Neural progenitor cell (in vitro differentiated cells): ENCODE measurements at regions not wholly inside any gene's neighbourhood (a gene's known extent, or its start where the extent isn't known, plus 50 kb on each side); places are given as distances from the start of the nearest gene placed in this dataset.

Source experiments
- CTCF ChIP-seq: fragments of 200-600 bp; sonication (generic); IDR thresholded peaks from 2 replicates; pipeline ENCODE4 v1.5.1; 2017; ENCODE audit warnings: antibody characterized with exemption, mild to moderate bottlenecking
- EZH2phosphoT487 ChIP-seq: fragments of 200-600 bp; sonication (generic); IDR thresholded peaks from 2 replicates; pipeline ENCODE4 v1.6.1; 2017; ENCODE audit warnings: antibody characterized with exemption

DNA sequence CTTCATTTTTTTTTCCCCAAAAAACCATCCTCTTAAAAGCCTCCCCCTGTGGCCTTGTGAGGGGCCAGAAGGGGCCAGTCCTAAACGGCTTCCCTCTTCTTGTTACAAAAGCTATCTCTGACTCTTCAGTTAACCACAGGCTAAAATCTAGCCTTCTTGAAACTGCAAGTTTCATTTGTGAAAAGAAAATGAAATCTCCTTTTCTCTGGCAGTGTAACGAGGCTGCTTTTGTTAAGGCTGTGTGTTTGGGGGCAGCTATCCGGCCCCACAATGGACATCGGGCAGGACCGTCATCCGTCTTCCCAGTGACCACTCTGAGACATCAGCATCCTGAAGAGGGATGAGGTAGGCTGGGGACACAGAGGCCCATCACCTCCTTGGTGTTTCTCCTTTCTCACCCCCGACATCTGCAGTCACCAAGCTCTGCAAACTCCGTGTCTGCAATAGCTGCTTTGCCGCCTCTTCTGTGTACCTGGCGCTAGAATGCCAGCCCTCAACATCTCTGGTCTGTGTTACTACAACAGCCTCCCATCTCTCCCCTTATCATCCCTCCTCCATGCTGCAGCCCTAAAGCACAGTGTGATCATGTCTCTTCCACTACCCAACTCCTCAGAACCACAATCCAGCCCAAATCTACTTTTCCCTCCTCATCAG, 94.0 kb downstream of the RCN1 start:
- TF ChIP-seq CTCF = no peak
- TF ChIP-seq EZH2phosphoT487 = no peak
